ENCODE measurements at regions not wholly inside any gene's neighbourhood (a gene's known extent, or its start where the extent isn't known, plus 50 kb on each side); places are given as distances from the start of the nearest gene placed in this dataset.

GRCh38 chr10:94235461-94235860 lies 127.3 kb downstream of the NOC3L start:
- no peak for DNase-seq (ENCODE audit: low spot score in 2 of 2)
- H3K36me3 ChIP-seq: peaks cover 0 to 50% of the 10 kb centered on the region in 2 donors
- H3K4me3 ChIP-seq: no peak overlapping the region
- intact Hi-C loops (cut with DNase I): no loop called here
- H3K27me3 ChIP-seq: no peaks in the 10 kb centered on the region
- no peaks in the 10 kb centered on the region for H3K9me3 ChIP-seq
- TF ChIP-seq, protein P1, sequence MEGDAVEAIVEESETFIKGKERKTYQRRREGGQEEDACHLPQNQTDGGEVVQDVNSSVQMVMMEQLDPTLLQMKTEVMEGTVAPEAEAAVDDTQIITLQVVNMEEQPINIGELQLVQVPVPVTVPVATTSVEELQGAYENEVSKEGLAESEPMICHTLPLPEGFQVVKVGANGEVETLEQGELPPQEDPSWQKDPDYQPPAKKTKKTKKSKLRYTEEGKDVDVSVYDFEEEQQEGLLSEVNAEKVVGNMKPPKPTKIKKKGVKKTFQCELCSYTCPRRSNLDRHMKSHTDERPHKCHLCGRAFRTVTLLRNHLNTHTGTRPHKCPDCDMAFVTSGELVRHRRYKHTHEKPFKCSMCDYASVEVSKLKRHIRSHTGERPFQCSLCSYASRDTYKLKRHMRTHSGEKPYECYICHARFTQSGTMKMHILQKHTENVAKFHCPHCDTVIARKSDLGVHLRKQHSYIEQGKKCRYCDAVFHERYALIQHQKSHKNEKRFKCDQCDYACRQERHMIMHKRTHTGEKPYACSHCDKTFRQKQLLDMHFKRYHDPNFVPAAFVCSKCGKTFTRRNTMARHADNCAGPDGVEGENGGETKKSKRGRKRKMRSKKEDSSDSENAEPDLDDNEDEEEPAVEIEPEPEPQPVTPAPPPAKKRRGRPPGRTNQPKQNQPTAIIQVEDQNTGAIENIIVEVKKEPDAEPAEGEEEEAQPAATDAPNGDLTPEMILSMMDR (IDR thresholded peaks at IDR 0.05): no peak
- H3K27ac ChIP-seq: no peak overlapping the region
- H3K4me1 ChIP-seq: peaks cover 0 to 3% of the 10 kb centered on the region in 2 donors

GRCh38 chr10:94238006-94238617 lies 124.6 kb downstream of the NOC3L start:
- TF ChIP-seq, protein P1 (IDR thresholded peaks at IDR 0.05): no peak
- intact Hi-C loops (cut with DNase I): no loop called here
- no peak for DNase-seq (ENCODE audit: low spot score in 2 of 2)

DNA sequence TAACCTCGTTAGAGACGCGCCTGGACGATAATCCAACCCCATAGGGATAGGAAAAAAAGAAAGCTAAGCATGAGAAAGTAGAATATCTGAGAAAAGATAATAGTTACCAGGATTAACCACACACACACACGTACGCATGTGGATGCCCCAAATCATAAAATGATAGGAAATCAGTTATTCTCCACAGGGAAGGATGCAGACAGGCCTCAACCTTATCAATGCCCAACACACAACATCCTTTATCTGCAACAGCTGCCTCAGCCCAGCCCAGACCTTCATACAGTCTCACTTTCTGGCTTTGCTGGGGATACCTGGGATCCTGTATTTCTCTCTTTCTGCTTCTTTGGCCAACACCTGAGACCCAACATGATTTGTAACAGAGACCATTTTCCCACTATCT lies 123.0 kb downstream of the NOC3L start:
- Histone ChIP-seq H3K27me3 (no peaks in the 10 kb centered on the region), H3K4me3 (no peak overlapping the region), H3K4me1 (peaks cover 0 to 3% of the 10 kb centered on the region in 2 donors), H3K9me3 (no peaks in the 10 kb centered on the region), H3K27ac (no peak overlapping the region), H3K36me3 (peaks cover 0 to 44% of the 10 kb centered on the region in 2 donors)
- intact Hi-C loops (cut with DNase I): no loop called here
- TF ChIP-seq, protein P1 (IDR thresholded peaks at IDR 0.05): no peak
- DNase-seq (ENCODE audit: low spot score in 2 of 2): no peak

More at GRCh38 chr10:94238006-94238617, 124.6 kb downstream of the NOC3L start:
- H3K9me3 ChIP-seq: no peaks in the 10 kb centered on the region
- no peak overlapping the region for H3K27ac ChIP-seq
- H3K4me3 ChIP-seq: no peak overlapping the region
- peaks cover 0 to 46% of the 10 kb centered on the region in 2 donors for H3K36me3 ChIP-seq
- no peaks in the 10 kb centered on the region for H3K27me3 ChIP-seq
- H3K4me1 ChIP-seq: peaks cover 0 to 3% of the 10 kb centered on the region in 2 donors

DNA sequence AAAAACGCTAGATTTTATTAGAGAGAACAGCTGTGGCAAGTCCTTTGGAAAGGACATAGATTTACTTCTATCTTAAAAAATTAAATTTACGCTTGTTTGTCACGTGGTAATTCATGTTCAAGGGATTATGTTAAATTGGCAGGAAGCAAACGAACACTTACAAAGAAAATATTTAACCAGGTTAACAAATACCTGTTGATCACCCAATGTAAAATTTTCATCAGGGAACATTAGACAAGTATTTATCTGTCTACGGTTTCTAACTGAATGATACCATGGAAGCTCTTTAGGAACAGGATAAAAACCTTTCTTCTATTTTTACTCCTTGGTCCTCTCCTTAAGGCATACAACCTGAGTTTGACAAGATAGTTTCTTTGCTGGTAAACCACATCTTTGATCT lies 122.2 kb downstream of the NOC3L start:
- Histone ChIP-seq H3K4me3 (no peak overlapping the region), H3K36me3 (peaks cover 0 to 45% of the 10 kb centered on the region in 2 donors), H3K9me3 (no peaks in the 10 kb centered on the region), H3K27me3 (no peaks in the 10 kb centered on the region), H3K27ac (no peak overlapping the region), H3K4me1 (peaks cover 0 to 2% of the 10 kb centered on the region in 2 donors)
- no peak for DNase-seq (ENCODE audit: low spot score in 2 of 2)
- TF ChIP-seq, protein P1 (IDR thresholded peaks at IDR 0.05): no peak
- intact Hi-C loops (cut with DNase I): no loop called here

- DNase-seq (ENCODE audit: low spot score in 2 of 2): no peak
- H3K36me3 ChIP-seq: peaks cover 0 to 46% of the 10 kb centered on the region in 2 donors
- H3K27ac ChIP-seq: no peak overlapping the region
- TF ChIP-seq, protein P1 (IDR thresholded peaks at IDR 0.05): no peak
- intact Hi-C loops (cut with DNase I): no loop called here
- H3K4me1 ChIP-seq: no peaks in the 10 kb centered on the region
- no peak overlapping the region for H3K4me3 ChIP-seq
- no peaks in the 10 kb centered on the region for H3K27me3 ChIP-seq
- H3K9me3 ChIP-seq: no peaks in the 10 kb centered on the region
Observed at GRCh38 chr10:94240901-94241300, 121.8 kb downstream of the NOC3L start.

Data from ascending aorta (tissue), 2 donors.